Stimulated activated CD8-positive, alpha-beta memory T cell treated with anti-CD3 and anti-CD28 coated beads, Interleukin-7, amount 100 ng/mL, for 1 hour (primary cell): ENCODE measurements at regions not wholly inside any gene's neighbourhood (a gene's known extent, or its start where the extent isn't known, plus 50 kb on each side); places are given as distances from the start of the nearest gene placed in this dataset.
"Not testable (repeated sequence)": the region's sequence is repeated elsewhere in the genome, so short reads cannot be mapped to it uniquely, and the experiment has no call there.

Experiments used
- DNase-seq, 2 donors: peaks; one replicate each; pipeline ENCODE4 v3.0.0-alpha.2; 2020; ENCODE audit warnings: low read depth in 2 of 2

GRCh38 chr16:13336907-13337881, 435.8 kb downstream of the SHISA9 start:
- not testable (repeated sequence) for DNase-seq

GRCh38 chr16:13338044-13338443, 436.6 kb downstream of the SHISA9 start:
- DNase-seq = no peak

- DNase-seq = no peak
These were observed 441.3 kb downstream of the SHISA9 start for GRCh38 chr16:13342675-13343074.

- DNase-seq = no peak
These were observed 442.6 kb downstream of the SHISA9 start for GRCh38 chr16:13344001-13344400.

GRCh38 chr16:13348416-13348815, 447.0 kb downstream of the SHISA9 start:
- DNase-seq = no peak

GRCh38 chr16:13350000-13350399, 448.6 kb downstream of the SHISA9 start:
- DNase-seq = no peak

GRCh38 chr16:13351181-13351580, 449.8 kb downstream of the SHISA9 start:
- DNase-seq = no peak

- no peak for DNase-seq
These were observed 450.3 kb downstream of the SHISA9 start for GRCh38 chr16:13351601-13352217.

- DNase-seq = not testable (repeated sequence)
These were observed 451.4 kb downstream of the SHISA9 start for GRCh38 chr16:13352796-13353195.

- DNase-seq = not testable (repeated sequence)
These were observed 456.4 kb downstream of the SHISA9 start for GRCh38 chr16:13357842-13358241.

GRCh38 chr16:13359835-13360234, 458.4 kb downstream of the SHISA9 start:
- no peak for DNase-seq

- DNase-seq = no peak
These were observed 471.0 kb downstream of the SHISA9 start for GRCh38 chr16:13372421-13372820.

GRCh38 chr16:13376174-13376573, 474.8 kb downstream of the SHISA9 start:
- no peak for DNase-seq

GRCh38 chr16:13377143-13377542, 475.7 kb downstream of the SHISA9 start:
- DNase-seq = no peak

- no peak for DNase-seq
These were observed 476.8 kb downstream of the SHISA9 start for GRCh38 chr16:13378151-13378550.

GRCh38 chr16:13379266-13379665, 477.9 kb downstream of the SHISA9 start:
- no peak for DNase-seq

GRCh38 chr16:13385156-13386040, 484.0 kb downstream of the SHISA9 start:
- not testable (repeated sequence) for DNase-seq

- DNase-seq = no peak
These were observed 488.9 kb downstream of the SHISA9 start for GRCh38 chr16:13390093-13390985.

- DNase-seq = no peak
These were observed 489.5 kb downstream of the SHISA9 start for GRCh38 chr16:13390986-13391305.

GRCh38 chr16:13391337-13391736, 489.9 kb downstream of the SHISA9 start:
- no peak for DNase-seq

GRCh38 chr16:13392341-13392740, 490.9 kb downstream of the SHISA9 start:
- no peak for DNase-seq
